Osteoblast (primary cell): ENCODE measurements at regions not wholly inside any gene's neighbourhood (a gene's known extent, or its start where the extent isn't known, plus 50 kb on each side); places are given as distances from the start of the nearest gene placed in this dataset.
"Not testable (repeated sequence)": the region's sequence is repeated elsewhere in the genome, so short reads cannot be mapped to it uniquely, and the experiment has no call there.

ENCODE experiments used
- DNase-seq: peaks from one replicate; pipeline ENCODE4 v3.0.0; 2011; ENCODE audit warnings: low spot score, mixed read lengths; ENCODE audit not compliant: insufficient read length; ENCODE audit errors: missing footprints
- H2AFZ ChIP-seq: 2 replicates; pipeline ENCODE4 v1.6.0; 2011; ENCODE audit warnings: mild to moderate bottlenecking, low read length
- H3K27ac ChIP-seq: 2 replicates; pipeline ENCODE4 v1.5.1; 2011; ENCODE audit warnings: mild to moderate bottlenecking, low read depth, low read length, moderate library complexity
- H3K27me3 ChIP-seq: 2 replicates; pipeline ENCODE4 v1.6.0; 2012; ENCODE audit warnings: mild to moderate bottlenecking, control low read depth, inconsistent platforms, low read length, moderate library complexity; ENCODE audit not compliant: insufficient read depth
- H3K36me3 ChIP-seq: 2 replicates; pipeline ENCODE4 v1.5.1; 2011; ENCODE audit warnings: mild to moderate bottlenecking, low read length, control low read depth, moderate library complexity; ENCODE audit not compliant: insufficient read depth
- H3K4me1 ChIP-seq: 2 replicates; pipeline ENCODE4 v1.5.1; 2011; ENCODE audit warnings: mild to moderate bottlenecking, low read length, control low read depth, moderate library complexity; ENCODE audit not compliant: insufficient read depth
- H3K4me2 ChIP-seq: 2 replicates; pipeline ENCODE4 v1.6.0; 2011; ENCODE audit warnings: mild to moderate bottlenecking, low read length; ENCODE audit not compliant: insufficient read depth
- H3K4me3 ChIP-seq: fragments of 200-600 bp; sonication (generic); 3 replicates; pipeline ENCODE4 v1.5.1; 2012; ENCODE audit warnings: mild to moderate bottlenecking, low read length, inconsistent platforms; ENCODE audit not compliant: insufficient read depth
- H3K79me2 ChIP-seq: 2 replicates; pipeline ENCODE4 v1.6.0; 2012; ENCODE audit warnings: mild to moderate bottlenecking, low read length, control low read depth, inconsistent platforms; ENCODE audit not compliant: insufficient read depth
- H3K9me3 ChIP-seq: 2 replicates; pipeline ENCODE4 v1.5.1; 2011; ENCODE audit warnings: low read depth, low read length, control low read depth
- H4K20me1 ChIP-seq: 2 replicates; pipeline ENCODE4 v1.6.0; 2012; ENCODE audit warnings: mild to moderate bottlenecking, low read length, control low read depth; ENCODE audit not compliant: insufficient read depth
- TF ChIP-seq, protein P1 (sequence below): IDR thresholded peaks from 2 replicates; pipeline ENCODE4 v1.5.1; 2011; ENCODE audit warnings: mild to moderate bottlenecking, low read depth, low read length, moderate library complexity; ENCODE audit errors: extremely low read depth

DNA sequence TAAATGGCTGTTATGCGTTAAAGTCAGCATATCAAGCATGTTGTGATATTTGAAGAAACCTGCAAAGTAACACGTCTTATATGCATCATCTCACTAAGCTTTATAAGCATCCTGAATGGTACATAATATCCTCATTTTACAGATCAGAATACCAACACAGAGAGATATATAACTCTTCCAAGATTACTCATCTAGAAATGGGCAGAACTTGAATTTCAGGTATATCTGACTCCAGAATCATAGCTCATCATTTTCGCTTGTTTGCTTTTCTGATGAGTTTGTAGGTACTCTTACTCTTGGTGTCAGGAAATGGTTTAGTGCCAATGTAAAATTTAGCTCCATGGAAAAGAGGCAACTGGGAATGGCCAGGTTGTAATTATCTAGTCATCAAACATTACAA is 232.3 kb upstream of the ANKH start:
- Histone ChIP-seq H2AFZ (no peak overlapping the region), H3K27ac (no peak overlapping the region), H3K4me3 (no peak overlapping the region), H3K27me3 (no peaks in the 10 kb centered on the region), H3K9me3 (no peaks in the 10 kb centered on the region), H4K20me1 (no peaks in the 10 kb centered on the region), H3K4me2 (no peak overlapping the region), H3K79me2 (no peaks in the 10 kb centered on the region), H3K4me1 (no peaks in the 10 kb centered on the region), H3K36me3 (no peaks in the 10 kb centered on the region)
- no peak for DNase-seq
- TF ChIP-seq, protein P1, sequence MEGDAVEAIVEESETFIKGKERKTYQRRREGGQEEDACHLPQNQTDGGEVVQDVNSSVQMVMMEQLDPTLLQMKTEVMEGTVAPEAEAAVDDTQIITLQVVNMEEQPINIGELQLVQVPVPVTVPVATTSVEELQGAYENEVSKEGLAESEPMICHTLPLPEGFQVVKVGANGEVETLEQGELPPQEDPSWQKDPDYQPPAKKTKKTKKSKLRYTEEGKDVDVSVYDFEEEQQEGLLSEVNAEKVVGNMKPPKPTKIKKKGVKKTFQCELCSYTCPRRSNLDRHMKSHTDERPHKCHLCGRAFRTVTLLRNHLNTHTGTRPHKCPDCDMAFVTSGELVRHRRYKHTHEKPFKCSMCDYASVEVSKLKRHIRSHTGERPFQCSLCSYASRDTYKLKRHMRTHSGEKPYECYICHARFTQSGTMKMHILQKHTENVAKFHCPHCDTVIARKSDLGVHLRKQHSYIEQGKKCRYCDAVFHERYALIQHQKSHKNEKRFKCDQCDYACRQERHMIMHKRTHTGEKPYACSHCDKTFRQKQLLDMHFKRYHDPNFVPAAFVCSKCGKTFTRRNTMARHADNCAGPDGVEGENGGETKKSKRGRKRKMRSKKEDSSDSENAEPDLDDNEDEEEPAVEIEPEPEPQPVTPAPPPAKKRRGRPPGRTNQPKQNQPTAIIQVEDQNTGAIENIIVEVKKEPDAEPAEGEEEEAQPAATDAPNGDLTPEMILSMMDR: no peak

DNA sequence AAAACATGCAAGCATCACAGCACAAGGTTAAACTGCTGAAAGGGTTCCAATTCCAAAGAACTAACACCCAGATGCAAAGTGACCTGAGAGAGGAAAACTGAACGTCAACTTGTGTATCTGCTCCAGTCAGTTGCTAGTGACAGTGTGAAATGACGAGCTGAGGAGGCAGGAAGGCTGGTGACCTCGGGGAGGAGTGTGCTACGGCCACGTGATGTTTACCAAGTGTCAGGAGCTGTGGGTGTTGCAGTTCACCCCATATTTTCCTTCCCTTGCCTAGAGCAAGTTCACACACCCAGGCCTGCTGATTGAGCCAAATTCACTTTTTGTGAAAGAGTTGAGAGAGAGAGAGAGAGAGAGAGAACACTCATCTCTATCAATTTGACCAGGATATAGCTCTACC is 231.6 kb upstream of the ANKH start:
- H4K20me1 ChIP-seq: no peaks in the 10 kb centered on the region
- no peak overlapping the region for H3K4me3 ChIP-seq
- no peaks in the 10 kb centered on the region for H3K27me3 ChIP-seq
- H3K4me2 ChIP-seq: no peak overlapping the region
- DNase-seq: no peak
- H3K9me3 ChIP-seq: no peaks in the 10 kb centered on the region
- no peaks in the 10 kb centered on the region for H3K4me1 ChIP-seq
- H3K79me2 ChIP-seq: no peaks in the 10 kb centered on the region
- TF ChIP-seq, protein P1: no peak
- no peak overlapping the region for H2AFZ ChIP-seq
- no peak overlapping the region for H3K27ac ChIP-seq
- no peaks in the 10 kb centered on the region for H3K36me3 ChIP-seq

DNA sequence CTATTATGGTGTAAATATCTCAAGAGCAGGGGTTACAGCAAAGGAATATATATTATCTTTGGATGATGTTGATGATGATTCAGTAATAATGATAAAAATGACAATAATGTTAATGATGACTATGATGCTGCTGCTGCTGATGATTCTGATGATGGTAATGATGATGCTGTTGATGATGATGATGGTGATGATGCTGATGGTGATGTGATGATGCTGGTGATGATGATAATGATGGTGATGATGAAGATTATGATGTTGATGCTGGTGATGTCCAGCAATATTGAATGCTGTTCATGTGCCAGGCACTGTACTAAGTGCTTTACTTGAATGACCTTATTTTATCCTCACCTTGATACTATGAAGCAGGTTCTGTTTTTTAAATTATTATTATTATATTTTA is 226.0 kb upstream of the ANKH start:
- no peaks in the 10 kb centered on the region for H3K9me3 ChIP-seq
- H3K36me3 ChIP-seq: no peaks in the 10 kb centered on the region
- H3K79me2 ChIP-seq: no peaks in the 10 kb centered on the region
- H3K27me3 ChIP-seq: no peaks in the 10 kb centered on the region
- TF ChIP-seq, protein P1: no peak
- no peaks in the 10 kb centered on the region for H3K4me1 ChIP-seq
- no peak overlapping the region for H2AFZ ChIP-seq
- H4K20me1 ChIP-seq: no peaks in the 10 kb centered on the region
- no peak for DNase-seq
- H3K4me3 ChIP-seq: no peak overlapping the region
- no peak overlapping the region for H3K27ac ChIP-seq
- no peak overlapping the region for H3K4me2 ChIP-seq

DNA sequence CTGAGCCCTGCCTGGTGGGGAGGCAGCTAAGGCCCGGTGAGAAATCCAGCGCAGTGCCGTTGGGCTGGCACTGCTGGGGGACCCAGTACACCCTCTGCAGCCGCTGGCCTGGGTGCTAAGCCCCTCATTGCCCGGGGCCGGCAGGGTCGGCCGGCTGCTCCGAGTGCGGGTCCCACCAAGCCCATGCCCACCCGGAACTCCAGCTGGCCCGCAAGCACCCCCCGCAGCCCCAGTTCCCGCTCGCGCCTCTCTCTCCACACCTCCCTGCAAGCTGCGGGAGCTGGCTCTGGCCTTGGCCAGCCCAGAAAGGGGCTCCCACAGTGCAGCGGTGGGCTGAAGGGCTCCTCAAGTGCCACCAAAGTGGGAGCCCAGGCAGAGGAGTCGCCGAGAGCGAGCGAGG is 225.1 kb upstream of the ANKH start:
- not testable (repeated sequence) for H3K36me3 ChIP-seq, H3K4me1 ChIP-seq, H3K27me3 ChIP-seq, H3K79me2 ChIP-seq, H2AFZ ChIP-seq, H4K20me1 ChIP-seq, H3K4me3 ChIP-seq, DNase-seq, H3K27ac ChIP-seq, H3K9me3 ChIP-seq, H3K4me2 ChIP-seq

DNA sequence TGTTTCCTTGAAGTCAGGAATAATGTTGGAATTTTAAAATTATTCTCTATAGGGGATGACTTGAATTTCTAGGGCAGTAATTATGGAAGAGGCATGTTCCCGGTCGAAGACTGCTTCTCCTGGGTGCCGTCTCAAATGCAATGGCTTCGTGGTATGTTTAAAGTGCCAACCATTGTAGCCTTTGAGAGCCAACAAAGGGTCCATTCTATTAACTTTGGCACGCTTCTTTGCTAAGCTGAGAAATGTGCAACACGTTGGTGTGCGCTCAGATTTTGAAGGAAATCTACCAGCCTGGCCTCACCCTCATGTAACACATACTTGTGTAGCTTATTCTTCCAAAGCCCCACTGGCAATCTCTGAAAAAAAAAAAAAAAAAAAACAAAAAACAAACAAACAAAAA is 221.2 kb upstream of the ANKH start:
- H4K20me1 ChIP-seq: no peaks in the 10 kb centered on the region

More for the DNA sequence above, 221.2 kb upstream of the ANKH start:
- no peak for DNase-seq
- no peak overlapping the region for H3K27ac ChIP-seq
- TF ChIP-seq, protein P1: no peak
- H2AFZ ChIP-seq: no peak overlapping the region
- no peaks in the 10 kb centered on the region for H3K4me1 ChIP-seq
- no peak overlapping the region for H3K4me3 ChIP-seq
- H3K27me3 ChIP-seq: no peaks in the 10 kb centered on the region
- no peaks in the 10 kb centered on the region for H3K9me3 ChIP-seq
- no peaks in the 10 kb centered on the region for H3K36me3 ChIP-seq
- H3K4me2 ChIP-seq: no peak overlapping the region
- H3K79me2 ChIP-seq: no peaks in the 10 kb centered on the region
